ENCODE measurements at regions not wholly inside any gene's neighbourhood (a gene's known extent, or its start where the extent isn't known, plus 50 kb on each side); places are given as distances from the start of the nearest gene placed in this dataset.

DNA sequence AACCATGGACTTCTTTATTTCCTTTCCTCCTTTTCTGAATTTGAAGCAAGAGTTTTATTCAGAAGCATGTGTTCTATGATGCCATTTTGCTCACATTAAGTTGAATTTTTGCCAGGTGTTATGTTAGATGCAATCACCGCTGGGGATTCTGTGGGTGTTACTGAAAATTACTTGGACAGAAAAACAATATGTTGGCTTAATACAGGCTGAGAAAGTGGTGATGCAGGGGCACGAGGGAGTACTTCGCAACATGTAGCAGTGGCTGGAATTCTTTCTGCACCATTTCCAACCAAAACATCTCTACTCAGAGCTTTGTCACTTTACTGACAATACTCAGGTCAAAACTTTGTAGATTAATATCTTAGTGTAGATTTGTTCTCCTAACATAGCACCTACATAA, 109.2 kb upstream of the PCDH18 start:
- TF ChIP-seq CTCF (IDR thresholded peaks at IDR 0.05 in 8 of 11, conservative IDR thresholded peaks at IDR 0.05 in 3 of 11) (no peak), POLR2A (IDR thresholded peaks at IDR 0.05) (no peak), POLR2AphosphoS5 (IDR thresholded peaks at IDR 0.05) (no peak)
